Retinal pigment epithelial cell (primary cell): ENCODE measurements at regions not wholly inside any gene's neighbourhood (a gene's known extent, or its start where the extent isn't known, plus 50 kb on each side); places are given as distances from the start of the nearest gene placed in this dataset.

Experiments used
- DNase-seq: peaks from one replicate; pipeline ENCODE4 v3.0.0-alpha.2; 2010; ENCODE audit warnings: low read depth
- H3K4me3 ChIP-seq: 2 replicates; pipeline ENCODE4 v1.5.1; 2011; ENCODE audit warnings: mild to moderate bottlenecking, low read length, control low read depth, moderate library complexity
- CTCF ChIP-seq: conservative IDR thresholded peaks from 2 replicates; pipeline ENCODE4 v1.5.1; 2011; ENCODE audit warnings: low read depth, low read length, control low read depth, inconsistent platforms

- no peak overlapping the region for H3K4me3 ChIP-seq
- DNase-seq, result no peak
- no peak for TF ChIP-seq CTCF
Observed at GRCh38 chr6:40724886-40725285, 137.7 kb upstream of the LRFN2 start.

DNA sequence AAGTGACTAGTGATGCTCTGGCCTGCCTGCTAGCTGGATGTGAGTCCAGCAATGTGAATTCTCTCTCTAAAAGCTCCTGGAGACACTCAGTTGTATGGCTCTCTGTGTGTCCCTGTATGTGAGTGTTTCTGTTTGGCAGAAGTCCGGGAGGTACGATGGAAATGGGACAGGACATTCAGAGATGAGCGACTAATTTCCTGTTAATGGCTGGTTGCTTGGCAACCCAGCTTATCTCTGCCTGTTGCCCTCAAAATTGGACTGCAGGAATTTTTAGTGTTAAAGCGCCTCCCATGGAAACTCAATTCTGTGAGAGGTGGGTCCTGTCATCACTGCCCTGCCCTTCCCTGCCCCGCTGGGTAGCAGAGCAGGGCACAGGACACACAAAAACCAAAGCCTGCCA is 136.8 kb upstream of the LRFN2 start:
- TF ChIP-seq CTCF, result no peak
- DNase-seq, result no peak
- H3K4me3 ChIP-seq, result no peak overlapping the region

- no peak for TF ChIP-seq CTCF
- H3K4me3 ChIP-seq, result no peak overlapping the region
- no peak for DNase-seq
Observed at GRCh38 chr6:40722553-40723258, 135.5 kb upstream of the LRFN2 start.

DNA sequence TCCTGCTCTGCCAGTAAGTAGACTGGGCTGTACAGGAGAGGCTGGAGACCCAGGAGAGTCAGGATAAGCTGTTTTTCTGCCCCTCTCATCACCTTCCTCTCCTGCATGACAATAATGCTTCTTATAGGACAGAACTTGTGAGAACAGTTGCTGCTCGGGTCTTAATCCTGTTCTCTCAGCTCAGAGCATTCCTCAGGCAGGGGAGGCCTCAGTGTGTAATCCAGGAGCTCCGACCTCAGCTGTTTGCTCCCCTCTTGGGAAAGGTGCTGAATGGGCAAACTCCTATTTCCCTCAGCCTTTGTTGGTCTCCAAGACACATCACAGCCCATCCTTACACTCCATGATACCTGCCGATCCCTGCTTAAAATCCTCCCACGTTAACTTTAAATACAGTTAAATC is 134.9 kb upstream of the LRFN2 start:
- no peak overlapping the region for H3K4me3 ChIP-seq
- no peak for TF ChIP-seq CTCF
- DNase-seq, result no peak

GRCh38 chr6:40721271-40721952 is 134.2 kb upstream of the LRFN2 start:
- no peak overlapping the region for H3K4me3 ChIP-seq
- DNase-seq, result no peak
- TF ChIP-seq CTCF, result no peak

GRCh38 chr6:40720375-40720748 is 133.2 kb upstream of the LRFN2 start:
- H3K4me3 ChIP-seq, result no peak overlapping the region
- no peak for TF ChIP-seq CTCF

More at GRCh38 chr6:40720375-40720748, 133.2 kb upstream of the LRFN2 start:
- DNase-seq, result no peak
